Occipital lobe (tissue), 1 donor: ENCODE measurements at regions not wholly inside any gene's neighbourhood (a gene's known extent, or its start where the extent isn't known, plus 50 kb on each side); places are given as distances from the start of the nearest gene placed in this dataset.
"Not testable (repeated sequence)": the region's sequence is repeated elsewhere in the genome, so short reads cannot be mapped to it uniquely, and the experiment has no call there.

Experiments used
- DNase-seq: peaks from one replicate; lab custom pipeline; 2025; lab: John Stamatoyannopoulos, UW

GRCh38 chr1:4171480-4172450 is 271.7 kb upstream of the C1orf174 start:
- DNase-seq = no peak

- DNase-seq = no peak
These were observed 272.9 kb upstream of the C1orf174 start for GRCh38 chr1:4172644-4173599.

- no peak for DNase-seq
These were observed 273.7 kb upstream of the C1orf174 start for GRCh38 chr1:4173731-4174130.

GRCh38 chr1:4174291-4175200 is 274.5 kb upstream of the C1orf174 start:
- no peak for DNase-seq

- DNase-seq = no peak
These were observed 275.7 kb upstream of the C1orf174 start for GRCh38 chr1:4175566-4176405.

- no peak for DNase-seq
These were observed 276.8 kb upstream of the C1orf174 start for GRCh38 chr1:4176841-4177240.

GRCh38 chr1:4177425-4178150 is 277.5 kb upstream of the C1orf174 start:
- no peak for DNase-seq

GRCh38 chr1:4178501-4179113 is 278.5 kb upstream of the C1orf174 start:
- DNase-seq = no peak

GRCh38 chr1:4179914-4180735 is 280.1 kb upstream of the C1orf174 start:
- no peak for DNase-seq

GRCh38 chr1:4186486-4186885 is 286.4 kb upstream of the C1orf174 start:
- DNase-seq = not testable (repeated sequence)

GRCh38 chr1:4203501-4203900 is 303.4 kb upstream of the C1orf174 start:
- DNase-seq = no peak

- no peak for DNase-seq
These were observed 307.1 kb upstream of the C1orf174 start for GRCh38 chr1:4207183-4207582.

GRCh38 chr1:4207842-4208692 is 308.0 kb upstream of the C1orf174 start:
- no peak for DNase-seq

GRCh38 chr1:4210043-4210442 is 310.0 kb upstream of the C1orf174 start:
- DNase-seq = no peak

- DNase-seq = no peak
These were observed 312.7 kb upstream of the C1orf174 start for GRCh38 chr1:4212796-4213195.

GRCh38 chr1:4213366-4213973 is 313.4 kb upstream of the C1orf174 start:
- no peak for DNase-seq

GRCh38 chr1:4214826-4215225 is 314.8 kb upstream of the C1orf174 start:
- no peak for DNase-seq
